Activated B cell treated with CpG ODN at 0.5 μM for 24 hours (primary cell): ENCODE measurements at regions not wholly inside any gene's neighbourhood (a gene's known extent, or its start where the extent isn't known, plus 50 kb on each side); places are given as distances from the start of the nearest gene placed in this dataset.

Experiments used
- ATAC-seq: fragments of 200-7000 bp; cut with Tn5 transposase; one replicate; pipeline ENCODE4 v1.10.0; 2021; ENCODE audit warnings: low read depth, mild to moderate bottlenecking, moderate library complexity
- CTCF ChIA-PET: fragments of 350-600 bp; sonication (Branson Sonifier 250); formaldehyde crosslinking; loops from one replicate; lab custom pipeline; 2021; ENCODE audit warnings: antibody characterized with exemption; lab: Charles Lee
- POLR2A ChIA-PET: fragments of 350-600 bp; sonication (Branson Sonifier 250); formaldehyde crosslinking; loops from one replicate; lab custom pipeline; 2021; ENCODE audit warnings: antibody characterized with exemption; lab: Charles Lee
- DNase-seq: peaks from one replicate; pipeline ENCODE4 v3.0.0; 2022
- H3K27ac Mint-ChIP-seq: one replicate; pipeline ENCODE4 v1.8.0; 2020; ENCODE audit warnings: mixed read lengths
- H3K27me3 Mint-ChIP-seq: one replicate; pipeline ENCODE4 v1.8.0; 2021; ENCODE audit warnings: mixed read lengths
- H3K36me3 Mint-ChIP-seq: one replicate; pipeline ENCODE4 v1.8.0; 2021; ENCODE audit warnings: low read depth, mixed read lengths
- H3K4me1 Mint-ChIP-seq: one replicate; pipeline ENCODE4 v1.8.0; 2021; ENCODE audit warnings: mixed read lengths
- H3K4me3 Mint-ChIP-seq: one replicate; pipeline ENCODE4 v1.8.0; 2020; ENCODE audit warnings: mild to moderate bottlenecking, mixed read lengths
- H3K9me3 Mint-ChIP-seq: one replicate; pipeline ENCODE4 v1.8.0; 2020; ENCODE audit warnings: mixed read lengths
- intact Hi-C: fragments of 100-400 bp; cut with micrococcal nuclease; formaldehyde crosslinking; loops from one replicate; pipeline ENCODE4 v1.15.1; 2024
- TF ChIP-seq, protein P1 (sequence below): fragments of 200-600 bp; IDR thresholded peaks from one replicate; pipeline ENCODE4 v1.8.0; 2022; ENCODE audit warnings: antibody characterized with exemption, mild to moderate bottlenecking

DNA sequence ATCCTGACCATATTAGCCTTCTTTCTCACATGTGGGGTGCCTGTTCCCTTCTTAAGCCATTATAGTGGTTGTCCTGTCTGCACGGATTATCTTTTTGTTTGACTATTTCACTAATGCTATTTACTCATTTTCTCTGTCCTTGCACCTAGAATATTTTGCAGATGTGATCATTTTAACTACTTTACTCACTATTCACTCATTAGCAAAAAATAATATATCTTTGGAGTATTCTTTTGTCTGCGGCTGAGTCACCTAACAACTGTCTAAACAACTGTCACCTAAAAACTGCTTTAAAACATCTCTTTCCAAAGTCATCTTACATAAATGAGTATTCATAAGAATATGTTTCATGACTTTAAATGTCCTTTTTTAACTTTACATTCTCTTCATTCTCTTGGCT is 87.4 kb downstream of the KCNJ2 start:
- Mint-ChIP-seq H3K27ac (no peak overlapping the region), H3K4me1 (no peaks in the 10 kb centered on the region), H3K4me3 (no peak overlapping the region), H3K36me3 (no peaks in the 10 kb centered on the region), H3K9me3 (no peaks in the 10 kb centered on the region), H3K27me3 (no peaks in the 10 kb centered on the region)
- ChIA-PET POLR2A (no interaction called here), CTCF (no interaction called here)
- intact Hi-C loops: no loop called here
- ATAC-seq (no peak), DNase-seq (no peak)
- TF ChIP-seq, protein P1, sequence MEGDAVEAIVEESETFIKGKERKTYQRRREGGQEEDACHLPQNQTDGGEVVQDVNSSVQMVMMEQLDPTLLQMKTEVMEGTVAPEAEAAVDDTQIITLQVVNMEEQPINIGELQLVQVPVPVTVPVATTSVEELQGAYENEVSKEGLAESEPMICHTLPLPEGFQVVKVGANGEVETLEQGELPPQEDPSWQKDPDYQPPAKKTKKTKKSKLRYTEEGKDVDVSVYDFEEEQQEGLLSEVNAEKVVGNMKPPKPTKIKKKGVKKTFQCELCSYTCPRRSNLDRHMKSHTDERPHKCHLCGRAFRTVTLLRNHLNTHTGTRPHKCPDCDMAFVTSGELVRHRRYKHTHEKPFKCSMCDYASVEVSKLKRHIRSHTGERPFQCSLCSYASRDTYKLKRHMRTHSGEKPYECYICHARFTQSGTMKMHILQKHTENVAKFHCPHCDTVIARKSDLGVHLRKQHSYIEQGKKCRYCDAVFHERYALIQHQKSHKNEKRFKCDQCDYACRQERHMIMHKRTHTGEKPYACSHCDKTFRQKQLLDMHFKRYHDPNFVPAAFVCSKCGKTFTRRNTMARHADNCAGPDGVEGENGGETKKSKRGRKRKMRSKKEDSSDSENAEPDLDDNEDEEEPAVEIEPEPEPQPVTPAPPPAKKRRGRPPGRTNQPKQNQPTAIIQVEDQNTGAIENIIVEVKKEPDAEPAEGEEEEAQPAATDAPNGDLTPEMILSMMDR: no peak

DNA sequence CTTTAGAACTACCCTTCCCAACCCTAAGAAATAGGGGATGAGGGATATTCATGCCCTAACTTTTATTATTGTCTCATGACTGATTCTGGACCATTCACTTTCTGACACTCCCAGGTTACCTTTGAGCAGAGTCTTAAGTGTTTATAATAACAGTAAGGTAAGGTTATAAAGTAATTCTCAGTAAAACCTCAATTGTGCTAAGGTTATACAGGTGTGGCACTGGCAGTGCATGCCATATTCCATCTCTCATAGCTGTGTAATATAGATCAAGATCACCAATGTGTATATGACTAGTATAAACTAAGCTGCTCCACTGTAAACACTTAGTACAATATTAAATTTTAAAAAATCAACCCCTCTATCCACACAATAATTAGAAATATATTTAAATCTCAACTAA is 89.1 kb downstream of the KCNJ2 start:
- no peaks in the 10 kb centered on the region for H3K4me1 Mint-ChIP-seq

DNA sequence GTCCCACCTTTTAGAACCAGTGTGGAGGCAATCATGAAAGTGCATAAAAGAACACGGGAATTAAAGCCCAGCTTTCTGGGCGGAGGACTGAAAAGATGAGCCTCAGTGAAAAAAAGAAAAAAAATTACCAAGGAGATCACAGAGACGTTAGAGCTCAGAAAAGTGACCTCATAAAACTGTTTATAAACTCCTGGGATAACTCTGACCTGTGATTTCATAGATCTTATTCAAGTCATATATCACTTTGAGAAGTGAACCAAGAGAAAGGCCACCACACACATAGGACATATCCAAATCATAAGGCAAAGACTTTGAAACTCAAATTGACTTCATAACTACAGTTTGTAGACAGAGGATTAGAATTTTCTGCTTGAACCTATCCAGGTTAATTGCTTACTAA is 90.1 kb downstream of the KCNJ2 start:
- ChIA-PET CTCF (no interaction called here), POLR2A (no interaction called here)
- Mint-ChIP-seq H3K9me3 (no peaks in the 10 kb centered on the region), H3K4me1 (no peaks in the 10 kb centered on the region), H3K4me3 (no peak overlapping the region), H3K27ac (no peak overlapping the region), H3K27me3 (no peaks in the 10 kb centered on the region), H3K36me3 (no peaks in the 10 kb centered on the region)
- TF ChIP-seq, protein P1: no peak
- DNase-seq: no peak
- no peak for ATAC-seq
- intact Hi-C loops: no loop called here

More for the DNA sequence above, 89.1 kb downstream of the KCNJ2 start:
- TF ChIP-seq, protein P1: no peak
- ChIA-PET POLR2A (no interaction called here), CTCF (no interaction called here)
- no peak overlapping the region for H3K4me3 Mint-ChIP-seq
- no peak overlapping the region for H3K27ac Mint-ChIP-seq
- H3K36me3 Mint-ChIP-seq: no peaks in the 10 kb centered on the region
- intact Hi-C loops: no loop called here
- ATAC-seq: no peak
- DNase-seq: no peak
- no peaks in the 10 kb centered on the region for H3K27me3 Mint-ChIP-seq
- H3K9me3 Mint-ChIP-seq: no peaks in the 10 kb centered on the region

DNA sequence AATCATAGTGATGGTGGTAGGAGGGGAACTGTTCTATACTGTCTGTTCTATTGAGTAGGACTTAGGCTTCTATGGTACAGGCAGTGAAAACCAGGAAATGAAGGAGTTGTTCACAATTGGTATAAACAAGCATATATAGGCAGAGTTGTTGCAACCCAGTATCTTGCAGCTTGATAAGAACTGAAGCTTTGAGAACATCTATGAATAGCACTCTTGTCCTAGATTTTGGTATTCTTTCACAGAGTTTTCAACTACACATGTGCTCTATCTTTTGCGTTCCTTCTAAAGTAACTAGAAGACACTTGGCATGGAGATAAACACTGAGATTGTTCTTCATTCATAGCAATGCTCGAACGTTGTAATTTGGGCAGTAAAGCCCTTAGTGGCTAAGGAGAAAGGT is 91.8 kb downstream of the KCNJ2 start:
- ATAC-seq (no peak), DNase-seq (no peak)
- intact Hi-C loops: no loop called here
- no peaks in the 10 kb centered on the region for H3K9me3 Mint-ChIP-seq
- H3K36me3 Mint-ChIP-seq: no peaks in the 10 kb centered on the region
- ChIA-PET CTCF (no interaction called here), POLR2A (no interaction called here)
- H3K27ac Mint-ChIP-seq: no peak overlapping the region
- H3K4me3 Mint-ChIP-seq: no peak overlapping the region
- H3K27me3 Mint-ChIP-seq: no peaks in the 10 kb centered on the region
- TF ChIP-seq, protein P1: no peak
- no peaks in the 10 kb centered on the region for H3K4me1 Mint-ChIP-seq

DNA sequence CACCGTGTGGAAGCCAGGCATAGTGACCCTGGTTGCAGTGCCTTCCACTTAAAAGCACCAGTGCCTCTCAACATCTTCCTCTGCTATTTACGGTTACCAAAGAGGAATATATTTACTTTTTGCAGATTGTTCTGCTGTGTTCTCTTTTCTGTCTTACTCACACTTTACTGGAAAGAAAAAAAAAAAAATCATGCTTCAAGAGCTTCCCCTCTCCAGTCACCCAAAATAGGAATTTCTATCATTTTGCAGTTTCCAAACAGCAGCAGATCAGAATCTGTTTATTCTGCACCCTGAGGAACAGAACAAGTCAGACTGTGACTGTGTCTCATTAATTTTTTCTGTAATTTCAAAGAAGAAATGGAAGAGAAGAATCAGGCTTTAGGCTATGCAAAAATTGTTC is 96.1 kb downstream of the KCNJ2 start:
- TF ChIP-seq, protein P1: no peak
- Mint-ChIP-seq H3K36me3 (no peaks in the 10 kb centered on the region), H3K9me3 (peaks cover 6% of the 10 kb centered on the region), H3K4me3 (no peak overlapping the region), H3K27me3 (no peaks in the 10 kb centered on the region), H3K4me1 (no peaks in the 10 kb centered on the region), H3K27ac (no peak overlapping the region)
- CTCF ChIA-PET: no interaction called here
- DNase-seq (no peak), ATAC-seq (no peak)
- intact Hi-C loops: no loop called here
- POLR2A ChIA-PET: no interaction called here
